Prostate gland (tissue), 2 donors: ENCODE measurements at regions not wholly inside any gene's neighbourhood (a gene's known extent, or its start where the extent isn't known, plus 50 kb on each side); places are given as distances from the start of the nearest gene placed in this dataset.

Source experiments
- DNase-seq: peaks from one replicate; pipeline ENCODE4 v3.0.0-alpha.2; 2019; ENCODE audit warnings: low spot score
- H3K27ac ChIP-seq, 2 donors: fragments of 200-600 bp; sonication (generic); 2 replicates each; pipeline ENCODE4 v1.5.1; 2017 to 2019
- H3K27me3 ChIP-seq: fragments of 200-600 bp; sonication (generic); replicated peaks from 2 replicates; pipeline ENCODE4 v1.5.1; 2019; ENCODE audit not compliant: insufficient read depth
- H3K36me3 ChIP-seq, 2 donors: fragments of 200-600 bp; sonication (generic); 1 replicate in 1 of 2; 2 replicates in 1 of 2; pipeline versions ENCODE4 v1.5.1 to v1.8.1; 2017 to 2019
- H3K4me1 ChIP-seq: fragments of 200-600 bp; sonication (generic); replicated peaks from 2 replicates; pipeline ENCODE4 v1.5.1; 2019
- H3K4me3 ChIP-seq, 2 donors: fragments of 200-600 bp; sonication (generic); 2 replicates each; pipeline ENCODE4 v1.5.1; 2017 to 2019
- H3K9me3 ChIP-seq: fragments of 200-600 bp; sonication (generic); 2 replicates; pipeline ENCODE4 v1.5.1; 2017
- CTCF ChIP-seq, 4 experiments: fragments of 200-600 bp in 2 of 4; fragments of 450-650 bp in 2 of 4; sonication (generic) in 2 of 4; IDR thresholded peaks; 1 replicate in 3 of 4; 2 replicates in 1 of 4; pipeline ENCODE4 v1.5.1; 2016 to 2019; ENCODE audit warnings: antibody characterized with exemption in 4 of 4, mild to moderate bottlenecking in 2 of 4, moderate library complexity in 2 of 4
- POLR2A ChIP-seq: fragments of 450-650 bp; IDR thresholded peaks from one replicate; pipeline ENCODE4 v1.6.1; 2016; ENCODE audit warnings: antibody characterized with exemption, mild to moderate bottlenecking
- POLR2AphosphoS5 ChIP-seq: sonication (generic); formaldehyde crosslinking; IDR thresholded peaks from one replicate; pipeline ENCODE4 v1.6.1; 2017; ENCODE audit warnings: antibody characterized with exemption
- WGBS: methylation state at CpG from one replicate; pipeline ENCODE4 v1.1.5; 2018; 5-methylcytosine and 5-hydroxymethylcytosine counted together
- intact Hi-C: fragments of 100-400 bp; cut with DNase I; formaldehyde crosslinking; loops from one replicate; pipeline ENCODE4 v1.14.2; 2022

DNA sequence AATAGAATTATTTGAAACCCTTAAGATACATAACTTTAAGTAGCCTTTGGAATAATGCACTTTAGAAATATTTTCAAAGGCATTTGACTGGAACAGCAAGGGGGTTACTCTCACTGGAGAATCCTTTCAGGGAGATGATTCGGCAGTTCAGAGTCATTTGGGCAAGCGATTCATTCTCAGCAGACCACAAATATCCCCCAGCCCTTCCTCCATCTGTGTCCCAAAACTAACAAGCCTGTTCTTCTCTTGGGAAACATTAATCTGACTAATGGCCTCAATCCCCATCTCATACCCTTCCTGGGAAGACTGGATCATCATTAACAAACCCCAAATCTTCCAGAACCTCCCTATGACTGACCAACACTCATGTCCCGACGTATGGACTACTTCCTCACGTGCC, 65.8 kb upstream of the S1PR3 start:
- no peaks in the 10 kb centered on the region for H3K9me3 ChIP-seq
- WGBS: 88% methylated on average over 5 of the region's 5 CpGs
- H3K4me3 ChIP-seq: no peak overlapping the region
- TF ChIP-seq POLR2A (no peak), CTCF (IDR thresholded peaks at IDR 0.05) (no peak), POLR2AphosphoS5 (no peak)
- no peak overlapping the region for H3K27ac ChIP-seq
- intact Hi-C loops: no loop called here
- no peaks in the 10 kb centered on the region for H3K4me1 ChIP-seq
- DNase-seq: no peak
- no peaks in the 10 kb centered on the region for H3K27me3 ChIP-seq
- H3K36me3 ChIP-seq: no peaks in the 10 kb centered on the region

DNA sequence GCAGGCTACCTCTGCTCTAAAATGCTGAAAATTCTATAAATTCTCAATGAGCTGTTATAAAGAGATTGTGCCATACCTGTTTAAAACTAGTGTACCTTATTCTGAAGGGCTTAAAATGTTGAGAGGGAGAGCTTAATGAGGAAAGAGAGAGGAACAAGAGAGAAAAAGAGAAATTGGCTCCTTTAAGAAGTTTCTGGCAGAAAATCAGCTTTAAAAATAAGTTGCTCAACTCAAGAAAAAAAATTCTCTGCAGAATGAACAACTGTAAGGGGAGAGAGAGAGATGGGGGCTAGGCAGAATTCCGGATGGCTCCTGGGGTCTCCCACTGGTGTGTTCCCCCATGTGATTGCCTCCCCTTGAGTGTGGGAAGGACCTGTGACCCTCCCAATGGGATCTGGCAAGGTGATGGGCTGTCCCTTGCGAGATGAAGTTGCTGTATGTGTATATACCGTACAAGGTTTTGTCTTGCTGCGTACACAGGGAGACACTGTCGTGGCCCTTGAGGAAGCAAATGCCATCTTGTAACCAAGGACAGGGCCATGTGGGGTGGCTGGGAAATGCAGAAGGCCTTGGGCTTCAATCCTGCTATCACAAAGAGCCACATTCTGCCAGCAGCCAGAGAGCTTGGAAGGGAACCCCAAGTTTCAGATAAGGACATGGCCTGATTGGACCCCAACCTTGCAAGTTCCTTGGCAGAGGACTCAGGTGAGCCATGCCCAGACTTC, 64.3 kb upstream of the S1PR3 start:
- intact Hi-C loops: no loop called here
- Histone ChIP-seq H3K36me3 (no peaks in the 10 kb centered on the region), H3K27ac (no peak overlapping the region), H3K27me3 (no peaks in the 10 kb centered on the region), H3K4me3 (no peak overlapping the region), H3K9me3 (no peaks in the 10 kb centered on the region), H3K4me1 (no peaks in the 10 kb centered on the region)
- 78% methylated on average over 5 of the region's 5 CpGs for WGBS
- TF ChIP-seq CTCF (IDR thresholded peaks at IDR 0.05): no peak
- no peak for TF ChIP-seq POLR2A
- TF ChIP-seq POLR2AphosphoS5: no peak
- DNase-seq: no peak

GRCh38 chr9:88927510-88927909, 63.8 kb upstream of the S1PR3 start:
- H3K27ac ChIP-seq: no peak overlapping the region
- TF ChIP-seq POLR2A: no peak
- TF ChIP-seq CTCF (IDR thresholded peaks at IDR 0.05): no peak
- no peak for TF ChIP-seq POLR2AphosphoS5
- DNase-seq: no peak
- intact Hi-C loops: no loop called here
- H3K27me3 ChIP-seq: no peaks in the 10 kb centered on the region
- 83% methylated on average over 3 of the region's 3 CpGs for WGBS
- no peak overlapping the region for H3K4me3 ChIP-seq
- H3K9me3 ChIP-seq: no peaks in the 10 kb centered on the region
- H3K4me1 ChIP-seq: no peaks in the 10 kb centered on the region
- H3K36me3 ChIP-seq: no peaks in the 10 kb centered on the region

- Histone ChIP-seq H3K9me3 (no peaks in the 10 kb centered on the region), H3K27ac (no peak overlapping the region), H3K27me3 (no peaks in the 10 kb centered on the region), H3K36me3 (no peaks in the 10 kb centered on the region), H3K4me1 (no peaks in the 10 kb centered on the region), H3K4me3 (no peak overlapping the region)
- WGBS: 79% methylated on average over 3 of the region's 3 CpGs
- DNase-seq: no peak
- intact Hi-C loops: no loop called here
- TF ChIP-seq CTCF (IDR thresholded peaks at IDR 0.05) (no peak), POLR2AphosphoS5 (no peak), POLR2A (no peak)
Measured at GRCh38 chr9:88930716-88931115, 60.6 kb upstream of the S1PR3 start.

GRCh38 chr9:88932766-88933165, 58.5 kb upstream of the S1PR3 start:
- no peaks in the 10 kb centered on the region for H3K9me3 ChIP-seq
- H3K4me1 ChIP-seq: no peaks in the 10 kb centered on the region
- H3K27me3 ChIP-seq: no peaks in the 10 kb centered on the region
- H3K4me3 ChIP-seq: no peak overlapping the region
- WGBS: 85% methylated on average over 13 of the region's 13 CpGs
- no peak overlapping the region for H3K27ac ChIP-seq
- no peak for DNase-seq
- H3K36me3 ChIP-seq: no peaks in the 10 kb centered on the region
- no peak for TF ChIP-seq POLR2A
- TF ChIP-seq POLR2AphosphoS5: no peak
- TF ChIP-seq CTCF (IDR thresholded peaks at IDR 0.05): no peak
- intact Hi-C loops: no loop called here
